IMR-90 (cell line): ENCODE measurements at regions not wholly inside any gene's neighbourhood (a gene's known extent, or its start where the extent isn't known, plus 50 kb on each side); places are given as distances from the start of the nearest gene placed in this dataset.

ENCODE experiments used
- ATAC-seq: fragments of 200-7000 bp; cut with Tn5 transposase; 2 replicates; pipeline ENCODE4 v1.9.1; 2020; ENCODE audit warnings: low read depth, mild to moderate bottlenecking, moderate library complexity
- BruUV-seq: library from RNA; stranded (reverse); fragments of 400-500 nt; replicated peaks from 2 replicates; lab custom pipeline; 2021; lab: Mats Ljungman, UMichigan
- CTCF ChIA-PET: fragments of 300-600 bp; formaldehyde crosslinking; extraction: SDS; loops from one replicate; lab custom pipeline; 2021; ENCODE audit warnings: antibody characterized with exemption; lab: Yijun Ruan, JAX
- POLR2A ChIA-PET: fragments of 300-600 bp; sonication (Branson Sonifier 250); formaldehyde crosslinking; loops from one replicate; lab custom pipeline; 2022; ENCODE audit warnings: antibody characterized with exemption; ENCODE audit not compliant: unreplicated experiment; lab: Charles Lee
- DNase-seq: peaks from one replicate; pipeline ENCODE4 v3.0.0; 2013
- H2AFZ ChIP-seq: replicated peaks from 2 replicates; pipeline ENCODE3; 2013; ENCODE audit warnings: low read length, mild to moderate bottlenecking; ENCODE audit not compliant: poor library complexity
- H2AK5ac ChIP-seq: 2 replicates; pipeline ENCODE4 v1.6.1; 2013; ENCODE audit warnings: low read depth, low read length, inconsistent platforms
- H2AK9ac ChIP-seq: replicated peaks from 2 replicates; pipeline ENCODE3; 2013; ENCODE audit warnings: mild to moderate bottlenecking, low read depth, low read length, moderate library complexity; ENCODE audit not compliant: poor library complexity
- H2BK120ac ChIP-seq: 2 replicates; pipeline ENCODE4 v1.6.1; 2013; ENCODE audit warnings: low read depth, low read length, inconsistent platforms
- H2BK15ac ChIP-seq: 3 replicates; pipeline ENCODE4 v1.6.1; 2013; ENCODE audit warnings: low read depth, low read length, inconsistent platforms
- H2BK20ac ChIP-seq: 2 replicates; pipeline ENCODE4 v1.6.1; 2013; ENCODE audit warnings: low read depth, mild to moderate bottlenecking, inconsistent platforms, low read length, moderate library complexity
- H2BK5ac ChIP-seq: 2 replicates; pipeline ENCODE4 v1.6.1; 2013; ENCODE audit warnings: mild to moderate bottlenecking, low read depth, low read length, inconsistent platforms; ENCODE audit not compliant: poor library complexity, severe bottlenecking
- H3K14ac ChIP-seq: replicated peaks from 2 replicates; pipeline ENCODE4 v1.6.1; 2013; ENCODE audit warnings: low read depth, low read length, inconsistent platforms
- H3K18ac ChIP-seq: 2 replicates; pipeline ENCODE4 v1.6.1; 2013; ENCODE audit warnings: low read depth, low read length, control low read depth
- H3K23ac ChIP-seq: 2 replicates; pipeline ENCODE4 v1.6.1; 2013; ENCODE audit warnings: low read depth, low read length, inconsistent platforms
- H3K27ac ChIP-seq: 2 replicates; pipeline ENCODE4 v1.5.1; 2013; ENCODE audit warnings: mild to moderate bottlenecking, control low read depth, low read length; ENCODE audit not compliant: insufficient read depth
- H3K27me3 ChIP-seq: 2 replicates; pipeline ENCODE4 v1.6.1; 2013; ENCODE audit warnings: low read length; ENCODE audit not compliant: control insufficient read depth, insufficient read depth
- H3K36me3 ChIP-seq: 2 replicates; pipeline ENCODE4 v1.6.1; 2013; ENCODE audit warnings: low read length, mixed read lengths; ENCODE audit not compliant: control insufficient read depth, insufficient read depth
- H3K4ac ChIP-seq: 2 replicates; pipeline ENCODE4 v1.6.1; 2013; ENCODE audit warnings: low read depth, low read length, inconsistent platforms
- H3K4me1 ChIP-seq: 2 replicates; pipeline ENCODE4 v1.6.1; 2013; ENCODE audit warnings: low read length, mixed read lengths; ENCODE audit not compliant: control insufficient read depth, insufficient read depth
- H3K4me2 ChIP-seq: 2 replicates; pipeline ENCODE4 v1.6.1; 2013; ENCODE audit warnings: low read depth, mild to moderate bottlenecking, control low read depth, low read length, moderate library complexity
- H3K4me3 ChIP-seq: 2 replicates; pipeline ENCODE4 v1.5.1; 2013; ENCODE audit warnings: low read depth, mild to moderate bottlenecking, control low read depth, low read length, moderate library complexity; ENCODE audit not compliant: insufficient read depth
- H3K56ac ChIP-seq: 2 replicates; pipeline ENCODE4 v1.6.1; 2013; ENCODE audit warnings: low read length, inconsistent platforms; ENCODE audit not compliant: insufficient read depth; ENCODE audit errors: extremely low read depth
- H3K79me1 ChIP-seq, 2 experiments: 2 replicates each; pipeline ENCODE4 v1.6.1; 2013; ENCODE audit warnings: low read length in 2 of 2, inconsistent platforms in 1 of 2, low read depth in 1 of 2
- H3K9ac ChIP-seq: 2 replicates; pipeline ENCODE4 v1.6.1; 2013; ENCODE audit warnings: low read depth, low read length, control low read depth
- H3K9me1 ChIP-seq: 2 replicates; pipeline ENCODE4 v1.6.1; 2013; ENCODE audit warnings: low read length, inconsistent platforms; ENCODE audit not compliant: insufficient read depth
- H3K9me3 ChIP-seq: 2 replicates; pipeline ENCODE4 v1.6.1; 2013; ENCODE audit warnings: low read length; ENCODE audit not compliant: control insufficient read depth, insufficient read depth
- H4K20me1 ChIP-seq: 2 replicates; pipeline ENCODE4 v1.6.1; 2013; ENCODE audit warnings: low read length, inconsistent platforms; ENCODE audit not compliant: insufficient read depth
- H4K5ac ChIP-seq: 2 replicates; pipeline ENCODE4 v1.6.1; 2013; ENCODE audit warnings: mild to moderate bottlenecking, low read depth, low read length, control low read depth
- H4K8ac ChIP-seq, 2 experiments: 2 replicates each; pipeline ENCODE4 v1.6.1; 2013; ENCODE audit warnings: low read depth in 2 of 2, low read length in 2 of 2, control low read depth in 1 of 2, inconsistent platforms in 1 of 2
- H4K91ac ChIP-seq: 2 replicates; pipeline ENCODE4 v1.6.1; 2013; ENCODE audit warnings: low read depth, low read length, inconsistent platforms; ENCODE audit not compliant: insufficient read depth
- CEBPB ChIP-seq: IDR thresholded peaks from 2 replicates; pipeline ENCODE4 v1.6.1; 2012; ENCODE audit warnings: low read depth, low read length, improper control_type of control experiment
- RAD21 ChIP-seq: IDR thresholded peaks from 2 replicates; pipeline ENCODE4 v1.6.1; 2012; ENCODE audit warnings: low read length, improper control_type of control experiment
- WGBS, 2 experiments: methylation state at CpG; one replicate each; pipeline versions ENCODE4 v1.1.5 to v1.1.7; 2013; ENCODE audit warnings: missing lambda C conversion rate in 2 of 2; ENCODE audit not compliant: insufficient read length in 1 of 2; ENCODE audit errors: extremely low coverage in 2 of 2; 5-methylcytosine and 5-hydroxymethylcytosine counted together
- dilution Hi-C: fragments of 300-500 bp; cut with HindIII; formaldehyde crosslinking; loops from one replicate; pipeline ENCODE4 v1.14.3; 2018; ENCODE audit warnings: low sequenced_read_pairs; ENCODE audit not compliant: unreplicated experiment
- in situ Hi-C: fragments of 300-500 bp; cut with MboI; formaldehyde crosslinking; loops from 3 replicates; pipeline ENCODE4 v1.14.3; 2019; ENCODE audit warnings: low sequenced_read_pairs, inconsistent platforms, mixed read lengths
- intact Hi-C: fragments of 100-400 bp; cut with micrococcal nuclease; formaldehyde crosslinking; loops from 2 replicates; pipeline ENCODE4 v1.10.0; 2022

DNA sequence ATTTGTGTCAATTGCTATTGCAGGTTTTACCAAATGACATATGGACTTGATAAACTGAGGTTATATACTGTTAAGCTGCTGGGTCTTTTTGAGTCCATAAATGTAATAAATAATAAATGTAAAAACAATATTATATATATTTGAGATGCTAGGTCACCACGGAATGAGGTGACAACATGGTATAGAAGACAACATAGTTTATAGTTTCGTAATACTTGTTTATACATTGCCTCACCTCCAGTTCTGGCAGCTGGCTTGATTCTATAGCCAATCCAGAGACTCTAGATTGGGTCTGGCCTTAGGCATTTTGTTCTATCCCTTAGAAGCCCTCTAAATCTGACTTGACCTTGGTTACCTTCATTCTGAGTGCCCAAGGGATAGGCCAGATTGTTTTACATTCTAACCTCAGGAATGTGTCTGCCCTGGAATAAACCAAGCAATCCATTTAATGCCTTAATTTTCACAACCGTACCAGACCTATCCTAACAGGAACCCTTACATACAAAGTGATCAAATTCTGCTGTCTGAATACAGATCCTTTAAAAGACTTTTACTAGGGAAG lies 61.5 kb upstream of the STXBP5 start:
- Histone ChIP-seq H2BK5ac (no peak overlapping the region), H2BK20ac (0 out of 2 replicates have a peak overlapping the region, but pooled peaks have one; percentile 8), H2AFZ (no peak overlapping the region), H3K23ac (no peak overlapping the region), H3K18ac (peak overlapping the region; percentile 67; the same call in 1 of the 2 replicates), H3K4me1 (peaks cover 8% of the 10 kb centered on the region; the same call in 1 of the 2 replicates), H2AK9ac (no peak overlapping the region), H3K36me3 (no peaks in the 10 kb centered on the region), H3K9ac (no peak overlapping the region), H3K4ac (no peak overlapping the region), H4K5ac (no peak overlapping the region), H3K27me3 (no peaks in the 10 kb centered on the region), H3K4me2 (no peak overlapping the region), H3K4me3 (no peak overlapping the region), H2BK120ac (no peak overlapping the region), H3K14ac (no peak overlapping the region), H3K56ac (no peak overlapping the region), H4K8ac (no peak overlapping the region), H4K20me1 (no peaks in the 10 kb centered on the region), H3K9me1 (no peaks in the 10 kb centered on the region), H4K91ac (no peak overlapping the region), H3K79me1 (no peaks in the 10 kb centered on the region), H2BK15ac (no peak overlapping the region), H2AK5ac (no peak overlapping the region; the same call in 1 of the 2 replicates), H3K9me3 (no peaks in the 10 kb centered on the region), H3K27ac (no peak overlapping the region)
- dilution Hi-C loops, result no loop called here
- WGBS, 2 experiments, result no CpG with 5 or more reads among the region's 3 CpGs
- TF ChIP-seq RAD21 (no peak), CEBPB (peak; percentile 48)
- POLR2A ChIA-PET, result no interaction called here
- no TSS peak for BruUV-seq
- DNase-seq (no peak), ATAC-seq (peak; percentile 44; the same call in 1 of the 2 replicates)
- CTCF ChIA-PET, result no interaction called here
- in situ Hi-C loops, result no loop called here
- intact Hi-C loops, result no loop called here
